HEK293T (cell line): ENCODE measurements at regions not wholly inside any gene's neighbourhood (a gene's known extent, or its start where the extent isn't known, plus 50 kb on each side); places are given as distances from the start of the nearest gene placed in this dataset.

Experiments used
- CTBP1 ChIP-seq: fragments of 450-650 bp; IDR thresholded peaks from 2 replicates; pipeline ENCODE4 v1.6.1; 2016; ENCODE audit warnings: borderline replicate concordance
- ELF4 ChIP-seq: fragments of 450-650 bp; IDR thresholded peaks from 2 replicates; pipeline ENCODE4 v1.6.1; 2017; ENCODE audit warnings: antibody characterized with exemption
- FOXA1 ChIP-seq: fragments of 450-650 bp; IDR thresholded peaks from 2 replicates; pipeline ENCODE4 v1.6.1; 2016; ENCODE audit warnings: mild to moderate bottlenecking
- FOXM1 ChIP-seq: fragments of 450-650 bp; IDR thresholded peaks from 2 replicates; pipeline ENCODE4 v1.6.1; 2017; ENCODE audit warnings: mild to moderate bottlenecking, borderline replicate concordance
- LEF1 ChIP-seq: fragments of 450-650 bp; IDR thresholded peaks from 2 replicates; pipeline ENCODE4 v1.6.1; 2017; ENCODE audit warnings: mild to moderate bottlenecking, borderline replicate concordance
- NFRKB ChIP-seq: fragments of 450-650 bp; IDR thresholded peaks from 2 replicates; pipeline ENCODE4 v1.6.1; 2016; ENCODE audit warnings: mild to moderate bottlenecking, moderate library complexity
- SP1 ChIP-seq: fragments of 450-650 bp; IDR thresholded peaks from 2 replicates; pipeline ENCODE4 v1.6.1; 2017

GRCh38 chr7:36057323-36057722, 95.7 kb upstream of the EEPD1 start:
- TF ChIP-seq NFRKB (no peak), FOXM1 (no peak), SP1 (no peak), CTBP1 (no peak), LEF1 (no peak), ELF4 (no peak), FOXA1 (no peak)
